GM21529 (cell line): ENCODE measurements at regions not wholly inside any gene's neighbourhood (a gene's known extent, or its start where the extent isn't known, plus 50 kb on each side); places are given as distances from the start of the nearest gene placed in this dataset.
A peak's percentile ranks its signal among the peaks of the same experiment; 100 is the strongest.
"Not testable (repeated sequence)": the region's sequence is repeated elsewhere in the genome, so short reads cannot be mapped to it uniquely, and the experiment has no call there.

ENCODE experiments used
- ATAC-seq: cut with Tn5 transposase; IDR thresholded peaks from one replicate; pipeline ENCODE4 v1.9.1; 2021; ENCODE audit not compliant: unreplicated experiment

DNA sequence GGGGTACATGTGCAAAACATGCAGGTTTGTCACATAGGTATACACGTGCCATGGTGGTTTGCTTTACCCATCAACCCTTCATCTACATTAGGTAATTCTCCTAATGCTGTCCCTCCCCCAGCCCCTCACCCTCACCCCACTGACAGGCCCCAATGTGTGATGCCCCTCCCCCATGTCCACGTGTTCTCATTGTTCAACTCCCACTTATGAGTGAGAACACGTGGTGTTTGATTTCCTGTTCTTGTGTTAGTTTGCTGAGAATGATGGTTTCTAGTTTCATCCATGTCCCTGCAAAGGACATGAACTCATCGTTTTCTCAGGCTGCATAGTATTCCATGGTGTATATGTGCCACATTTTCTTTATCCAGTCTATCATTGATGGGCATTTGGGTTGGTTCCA is 232.9 kb upstream of the RASGRP1 start:
- ATAC-seq, result not testable (repeated sequence)

DNA sequence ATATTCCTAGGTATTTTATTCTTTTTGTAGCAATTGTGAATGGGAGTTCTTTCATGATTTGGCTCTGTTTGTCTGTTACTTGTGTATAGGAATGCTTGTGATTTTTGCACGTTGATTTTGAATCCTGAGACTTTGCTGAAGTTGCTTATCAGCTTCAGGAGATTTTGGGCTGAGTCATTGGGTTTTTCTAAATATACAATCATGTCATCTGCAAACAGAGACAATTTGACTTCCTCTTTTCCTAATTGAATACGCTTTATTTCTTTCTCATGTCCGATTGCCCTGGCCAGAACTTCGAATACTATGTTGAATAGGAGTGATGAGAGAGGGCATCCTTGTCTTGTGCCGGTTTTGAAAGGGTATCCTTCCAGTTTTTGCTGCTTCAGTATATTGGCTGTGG is 234.6 kb upstream of the RASGRP1 start:
- ATAC-seq, result not testable (repeated sequence)

DNA sequence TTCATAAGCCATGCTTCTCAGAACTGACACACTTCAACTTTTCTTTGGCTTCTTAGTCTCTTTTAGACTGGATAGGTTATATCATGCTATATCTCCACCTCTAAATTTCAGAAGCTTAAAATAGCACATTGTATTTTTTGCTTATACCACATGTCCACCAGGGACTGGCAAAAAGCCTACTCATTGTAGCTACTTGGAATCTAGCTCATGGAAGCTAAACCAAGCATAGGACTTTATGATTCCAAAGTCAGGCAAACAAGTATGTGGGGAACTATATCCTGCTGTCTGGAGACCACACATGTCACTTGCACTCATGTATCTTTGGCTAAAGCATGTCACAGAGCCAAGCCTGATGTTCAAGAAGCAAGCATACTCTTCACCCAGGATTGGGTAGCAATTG is 245.0 kb upstream of the RASGRP1 start:
- no peak for ATAC-seq

DNA sequence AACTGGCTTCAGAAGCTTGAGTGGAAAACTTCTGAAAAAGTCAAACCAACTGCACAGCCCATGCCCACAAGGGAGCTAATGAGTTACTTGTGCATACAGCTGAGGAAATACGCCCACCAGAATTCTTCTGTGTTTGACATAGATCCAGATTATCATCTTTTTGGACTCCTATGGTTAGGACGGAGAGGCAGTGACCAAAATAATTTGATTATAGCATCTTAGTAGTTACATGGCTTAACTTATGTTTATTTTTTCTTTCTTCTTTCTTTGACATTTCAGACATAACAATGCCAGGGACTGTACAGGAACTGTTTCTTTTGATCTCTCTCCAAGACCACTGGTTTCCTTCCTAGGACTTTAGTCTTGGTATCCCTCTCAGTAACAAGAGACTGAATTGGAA is 246.1 kb upstream of the RASGRP1 start:
- ATAC-seq, result no peak

DNA sequence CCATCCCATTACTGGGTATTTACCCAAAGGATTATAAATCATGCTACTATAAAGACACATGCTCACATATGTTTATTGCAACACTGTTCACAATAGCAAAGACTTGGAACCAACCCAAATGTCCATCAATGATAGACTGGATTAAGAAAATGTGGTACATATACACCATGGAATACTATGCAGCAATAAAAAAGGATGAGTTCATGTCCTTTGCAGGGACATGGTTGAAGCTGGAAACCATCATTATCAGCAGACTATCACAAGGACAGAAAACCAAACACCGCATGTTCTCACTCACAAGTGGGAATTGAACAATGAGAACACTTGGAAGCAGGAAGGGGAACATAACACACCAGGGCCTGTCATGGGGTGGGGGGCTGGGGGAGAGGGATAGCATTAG is 249.6 kb upstream of the RASGRP1 start:
- not testable (repeated sequence) for ATAC-seq

- ATAC-seq, result no peak
These were observed 250.3 kb upstream of the RASGRP1 start for GRCh38 chr15:38814891-38815290.

- peak; percentile 89 for ATAC-seq
These were observed 253.0 kb upstream of the RASGRP1 start for GRCh38 chr15:38817427-38818156.

GRCh38 chr15:38818157-38818790 is 253.7 kb upstream of the RASGRP1 start:
- ATAC-seq, result no peak

DNA sequence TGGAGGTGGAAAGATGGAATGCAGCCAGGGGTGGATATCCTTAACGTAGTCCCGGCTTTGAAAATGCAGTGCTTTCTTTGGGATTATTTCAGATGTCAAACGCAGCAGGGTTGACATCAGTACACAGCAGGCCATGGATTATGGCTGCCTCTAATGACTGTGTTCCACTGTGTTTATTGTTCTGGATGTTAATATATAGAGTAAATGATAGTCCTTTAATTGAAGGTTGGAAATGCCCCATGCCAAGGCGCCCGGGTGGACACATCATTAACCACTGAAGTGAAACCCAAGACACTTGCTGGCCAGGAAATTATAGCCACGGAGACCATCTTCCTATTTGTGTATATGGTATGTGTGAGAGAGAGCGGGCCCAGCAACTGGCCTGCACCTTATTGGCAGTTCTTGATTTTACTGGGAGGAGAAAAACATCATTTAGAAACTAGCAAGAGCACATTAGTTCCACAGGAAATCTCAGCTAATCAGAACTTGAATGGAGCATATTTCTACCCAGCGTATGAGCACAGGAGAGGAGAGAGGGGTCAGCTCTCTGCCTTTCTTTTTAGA is 254.9 kb upstream of the RASGRP1 start:
- ATAC-seq, result no peak

GRCh38 chr15:38823263-38823662 is 258.6 kb upstream of the RASGRP1 start:
- no peak for ATAC-seq

- ATAC-seq, result no peak
These were observed 260.1 kb upstream of the RASGRP1 start for GRCh38 chr15:38824719-38825118.

DNA sequence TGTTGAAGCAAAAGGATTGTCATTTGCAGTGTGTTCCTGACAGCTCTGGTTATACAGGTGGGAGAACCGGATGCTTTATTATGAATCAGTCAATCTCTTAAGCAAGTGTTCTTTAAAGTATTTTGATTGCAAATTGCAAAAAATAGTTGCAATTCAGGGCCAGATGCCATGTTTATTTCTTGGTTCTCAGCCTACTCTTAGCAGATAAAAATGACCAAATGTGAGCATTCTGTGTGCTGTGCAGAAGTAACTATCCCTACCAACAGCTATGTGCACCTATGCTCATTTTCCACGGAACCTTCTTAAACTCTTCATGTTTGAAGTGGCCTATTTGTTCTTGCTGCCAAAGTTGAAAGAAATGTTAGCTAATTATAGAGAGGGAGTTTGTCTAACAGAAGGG is 262.3 kb upstream of the RASGRP1 start:
- no peak for ATAC-seq

GRCh38 chr15:38828031-38828532 is 263.5 kb upstream of the RASGRP1 start:
- no peak for ATAC-seq

GRCh38 chr15:38829086-38829485 is 264.5 kb upstream of the RASGRP1 start:
- ATAC-seq, result no peak

DNA sequence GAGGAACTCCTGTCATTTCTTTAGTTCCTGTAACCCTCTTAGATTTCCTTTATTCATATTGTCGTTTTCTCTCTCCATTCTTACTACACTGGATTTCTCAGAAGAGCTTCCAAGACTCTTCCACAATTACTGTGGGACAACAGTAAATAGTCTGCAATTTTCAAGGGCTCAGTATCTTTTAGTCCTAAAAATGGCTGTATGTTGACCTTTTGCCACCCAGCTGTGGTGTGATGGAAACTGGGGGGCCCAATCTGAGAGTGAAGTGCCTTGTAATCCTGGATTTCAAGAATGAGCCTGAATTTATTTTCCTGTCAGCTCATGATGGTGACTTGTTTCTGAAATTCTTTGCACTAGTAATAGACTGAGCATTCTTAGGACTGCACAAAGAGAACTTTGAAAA is 277.6 kb upstream of the RASGRP1 start:
- ATAC-seq, result no peak

GRCh38 chr15:38843051-38843501 is 278.5 kb upstream of the RASGRP1 start:
- no peak for ATAC-seq

- ATAC-seq, result no peak
These were observed 279.3 kb upstream of the RASGRP1 start for GRCh38 chr15:38843736-38844590.

- no peak for ATAC-seq
These were observed 280.1 kb upstream of the RASGRP1 start for GRCh38 chr15:38844736-38845135.

DNA sequence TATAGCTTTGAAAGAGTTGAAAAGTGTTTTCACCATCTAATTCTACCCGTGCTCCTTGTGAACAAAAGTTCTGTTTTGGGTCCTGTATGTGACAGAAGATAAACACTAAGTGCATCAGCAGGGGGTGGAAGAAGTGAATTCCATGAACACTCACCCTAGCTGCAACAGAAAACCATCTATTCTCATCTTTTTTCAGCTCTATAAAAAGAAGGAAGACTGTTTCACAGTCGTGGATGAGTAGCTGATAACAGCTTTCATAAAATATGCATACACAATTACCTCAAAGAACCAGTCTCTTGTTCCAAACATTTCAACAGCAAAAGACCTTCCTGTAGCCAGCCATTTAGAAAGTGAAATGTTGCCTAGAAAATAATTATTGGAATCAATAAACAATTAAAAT is 281.7 kb upstream of the RASGRP1 start:
- ATAC-seq, result no peak

GRCh38 chr15:38847666-38848065 is 283.1 kb upstream of the RASGRP1 start:
- no peak for ATAC-seq

DNA sequence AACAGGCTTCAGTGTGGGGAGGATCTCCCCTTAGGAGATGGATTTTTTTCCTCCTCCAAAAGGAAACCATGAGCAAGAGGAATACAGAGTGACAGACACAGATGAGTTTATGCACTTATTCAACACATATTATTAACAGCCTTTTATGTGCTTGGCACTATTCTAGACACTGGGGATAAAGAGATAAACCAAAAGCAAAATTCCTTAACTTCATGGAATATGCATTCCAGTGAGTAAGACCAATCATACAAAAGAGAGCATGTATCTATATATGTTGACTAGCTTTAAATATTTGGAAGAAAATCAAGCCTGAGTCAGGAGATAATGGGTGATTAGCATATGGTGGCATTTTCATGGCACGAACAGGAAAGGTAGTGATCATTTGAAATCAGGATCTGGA is 284.4 kb upstream of the RASGRP1 start:
- ATAC-seq, result no peak
